Mucosa of rectum (tissue), 2 donors: ENCODE measurements at regions not wholly inside any gene's neighbourhood (a gene's known extent, or its start where the extent isn't known, plus 50 kb on each side); places are given as distances from the start of the nearest gene placed in this dataset.
"Not testable (repeated sequence)": the region's sequence is repeated elsewhere in the genome, so short reads cannot be mapped to it uniquely, and the experiment has no call there.

Source experiments
- H3K27ac ChIP-seq, 2 donors: one replicate each; pipeline ENCODE4 v1.7.0; 2013; ENCODE audit warnings: inconsistent platforms in 2 of 2, low read depth in 2 of 2, low read length in 2 of 2
- H3K27me3 ChIP-seq, 2 donors: one replicate each; pipeline ENCODE4 v1.7.0; 2013; ENCODE audit warnings: low read length in 2 of 2; ENCODE audit not compliant: control insufficient read depth in 2 of 2, insufficient read depth in 2 of 2
- H3K36me3 ChIP-seq, 2 donors: one replicate each; pipeline ENCODE4 v1.7.0; 2013; ENCODE audit warnings: low read length in 2 of 2; ENCODE audit not compliant: control insufficient read depth in 2 of 2, insufficient read depth in 2 of 2
- H3K4me1 ChIP-seq, 2 donors: one replicate each; pipeline ENCODE4 v1.7.0; 2013; ENCODE audit warnings: low read length in 2 of 2, mild to moderate bottlenecking in 1 of 2; ENCODE audit not compliant: control insufficient read depth in 2 of 2, insufficient read depth in 2 of 2
- H3K4me3 ChIP-seq, 2 donors: one replicate each; pipeline ENCODE4 v1.7.0; 2013; ENCODE audit warnings: low read length in 2 of 2
- H3K9ac ChIP-seq, 2 donors: one replicate each; pipeline ENCODE4 v1.7.0; 2013; ENCODE audit warnings: low read length in 2 of 2, low read depth in 1 of 2, mild to moderate bottlenecking in 1 of 2
- H3K9me3 ChIP-seq, 2 donors: one replicate each; pipeline ENCODE4 v1.7.0; 2013; ENCODE audit warnings: low read length in 2 of 2; ENCODE audit not compliant: control insufficient read depth in 2 of 2
- donor health status: healthy.
- donor health status: Normal muscosa, but diverticular disease.

- Histone ChIP-seq H3K4me1 (no peaks in the 10 kb centered on the region), H3K27me3 (no peaks in the 10 kb centered on the region), H3K9ac (no peak overlapping the region), H3K27ac (no peak overlapping the region), H3K36me3 (no peaks in the 10 kb centered on the region), H3K9me3 (no peaks in the 10 kb centered on the region), H3K4me3 (no peak overlapping the region)
These were observed 142.9 kb upstream of the BANK1 start for GRCh38 chr4:101647710-101648034.

GRCh38 chr4:101644516-101644915, 146.0 kb upstream of the BANK1 start:
- Histone ChIP-seq H3K9ac (no peak overlapping the region), H3K4me3 (no peak overlapping the region), H3K27ac (no peak overlapping the region), H3K9me3 (no peaks in the 10 kb centered on the region), H3K36me3 (no peaks in the 10 kb centered on the region), H3K4me1 (no peaks in the 10 kb centered on the region), H3K27me3 (no peaks in the 10 kb centered on the region)

GRCh38 chr4:101643186-101643837, 147.2 kb upstream of the BANK1 start:
- H3K9me3 ChIP-seq: no peaks in the 10 kb centered on the region
- no peaks in the 10 kb centered on the region for H3K4me1 ChIP-seq
- no peaks in the 10 kb centered on the region for H3K36me3 ChIP-seq
- no peak overlapping the region for H3K27ac ChIP-seq
- no peak overlapping the region for H3K9ac ChIP-seq
- no peak overlapping the region for H3K4me3 ChIP-seq
- H3K27me3 ChIP-seq: no peaks in the 10 kb centered on the region

GRCh38 chr4:101632766-101633165, 157.8 kb upstream of the BANK1 start:
- not testable (repeated sequence) for H3K36me3 ChIP-seq, H3K4me1 ChIP-seq, H3K9ac ChIP-seq, H3K27me3 ChIP-seq, H3K9me3 ChIP-seq, H3K4me3 ChIP-seq, H3K27ac ChIP-seq

- Histone ChIP-seq H3K36me3 (no peaks in the 10 kb centered on the region), H3K9ac (no peak overlapping the region), H3K4me3 (no peak overlapping the region), H3K4me1 (no peaks in the 10 kb centered on the region), H3K9me3 (no peaks in the 10 kb centered on the region), H3K27ac (no peak overlapping the region), H3K27me3 (no peaks in the 10 kb centered on the region)
These were observed 160.1 kb upstream of the BANK1 start for GRCh38 chr4:101630319-101630986.

- H3K9ac ChIP-seq: no peak overlapping the region
- no peak overlapping the region for H3K27ac ChIP-seq
- no peaks in the 10 kb centered on the region for H3K4me1 ChIP-seq
- no peaks in the 10 kb centered on the region for H3K9me3 ChIP-seq
- no peaks in the 10 kb centered on the region for H3K27me3 ChIP-seq
- H3K4me3 ChIP-seq: no peak overlapping the region
- no peaks in the 10 kb centered on the region for H3K36me3 ChIP-seq
These were observed 169.4 kb upstream of the BANK1 start for GRCh38 chr4:101621120-101621519.

GRCh38 chr4:101615652-101616051, 174.9 kb upstream of the BANK1 start:
- H3K27me3 ChIP-seq: no peaks in the 10 kb centered on the region
- no peaks in the 10 kb centered on the region for H3K9me3 ChIP-seq
- no peak overlapping the region for H3K27ac ChIP-seq
- H3K4me3 ChIP-seq: no peak overlapping the region
- H3K9ac ChIP-seq: no peak overlapping the region
- no peaks in the 10 kb centered on the region for H3K36me3 ChIP-seq
- H3K4me1 ChIP-seq: no peaks in the 10 kb centered on the region

- H3K27me3 ChIP-seq, H3K36me3 ChIP-seq: not testable (repeated sequence)
These were observed 183.5 kb upstream of the BANK1 start for GRCh38 chr4:101606989-101607388.

GRCh38 chr4:101604976-101605375, 185.6 kb upstream of the BANK1 start:
- Histone ChIP-seq H3K4me1 (no peaks in the 10 kb centered on the region), H3K36me3 (no peaks in the 10 kb centered on the region), H3K27me3 (no peaks in the 10 kb centered on the region), H3K9me3 (no peaks in the 10 kb centered on the region), H3K4me3 (no peak overlapping the region), H3K9ac (no peak overlapping the region), H3K27ac (no peak overlapping the region)

More at GRCh38 chr4:101606989-101607388, 183.5 kb upstream of the BANK1 start:
- H3K9ac ChIP-seq, H3K9me3 ChIP-seq, H3K4me1 ChIP-seq, H3K27ac ChIP-seq, H3K4me3 ChIP-seq: not testable (repeated sequence)

GRCh38 chr4:101600287-101600686, 190.2 kb upstream of the BANK1 start:
- H3K36me3 ChIP-seq: no peaks in the 10 kb centered on the region
- no peak overlapping the region for H3K9ac ChIP-seq
- H3K4me1 ChIP-seq: no peaks in the 10 kb centered on the region
- no peak overlapping the region for H3K4me3 ChIP-seq
- H3K27ac ChIP-seq: no peak overlapping the region
- H3K27me3 ChIP-seq: no peaks in the 10 kb centered on the region
- no peaks in the 10 kb centered on the region for H3K9me3 ChIP-seq
